ENCODE measurements at regions not wholly inside any gene's neighbourhood (a gene's known extent, or its start where the extent isn't known, plus 50 kb on each side); places are given as distances from the start of the nearest gene placed in this dataset.

GRCh38 chr15:95350908-95351307, 979.6 kb upstream of the NR2F2 start:
- DNase-seq = no peak

GRCh38 chr15:95352631-95353187, 977.8 kb upstream of the NR2F2 start:
- no peak for DNase-seq

- DNase-seq = no peak
Measured at GRCh38 chr15:95353512-95353911, 977.0 kb upstream of the NR2F2 start.

- no peak for DNase-seq
Measured at GRCh38 chr15:95359966-95360365, 970.5 kb upstream of the NR2F2 start.

GRCh38 chr15:95362306-95362705, 968.2 kb upstream of the NR2F2 start:
- DNase-seq = no peak

- DNase-seq = no peak
Measured at GRCh38 chr15:95363646-95364045, 966.9 kb upstream of the NR2F2 start.

- DNase-seq = no peak
Measured at GRCh38 chr15:95365511-95366107, 964.9 kb upstream of the NR2F2 start.

- DNase-seq = no peak
Measured at GRCh38 chr15:95368191-95368590, 962.3 kb upstream of the NR2F2 start.

- no peak for DNase-seq
Measured at GRCh38 chr15:95368755-95369601, 961.5 kb upstream of the NR2F2 start.

- no peak for DNase-seq
Measured at GRCh38 chr15:95370291-95370690, 960.2 kb upstream of the NR2F2 start.

- no peak for DNase-seq
Measured at GRCh38 chr15:95371664-95372063, 958.8 kb upstream of the NR2F2 start.

GRCh38 chr15:95375281-95375680, 955.2 kb upstream of the NR2F2 start:
- DNase-seq = no peak

GRCh38 chr15:95377258-95377852, 953.1 kb upstream of the NR2F2 start:
- DNase-seq = no peak

- no peak for DNase-seq
Measured at GRCh38 chr15:95394186-95395067, 936.1 kb upstream of the NR2F2 start.

GRCh38 chr15:95400428-95400827, 930.1 kb upstream of the NR2F2 start:
- DNase-seq = no peak

- DNase-seq = no peak
Measured at GRCh38 chr15:95401587-95401986, 928.9 kb upstream of the NR2F2 start.

GRCh38 chr15:95405447-95405846, 925.1 kb upstream of the NR2F2 start:
- no peak for DNase-seq

GRCh38 chr15:95407534-95407933, 923.0 kb upstream of the NR2F2 start:
- no peak for DNase-seq

- no peak for DNase-seq
Measured at GRCh38 chr15:95409211-95409610, 921.3 kb upstream of the NR2F2 start.

- DNase-seq = no peak
Measured at GRCh38 chr15:95409626-95410310, 920.7 kb upstream of the NR2F2 start.

GRCh38 chr15:95410757-95411156, 919.7 kb upstream of the NR2F2 start:
- no peak for DNase-seq

- no peak for DNase-seq
Measured at GRCh38 chr15:95416576-95416975, 913.9 kb upstream of the NR2F2 start.

All from activated effector memory CD4-positive, alpha-beta T cell treated with anti-CD3 and anti-CD28 coated beads, Interleukin-2, amount 50 U/mL, for 16 hours (primary cell).